Type B pancreatic cell (in vitro differentiated cells): ENCODE measurements at regions not wholly inside any gene's neighbourhood (a gene's known extent, or its start where the extent isn't known, plus 50 kb on each side); places are given as distances from the start of the nearest gene placed in this dataset.

Experiments
- DNase-seq: peaks from one replicate; pipeline ENCODE4 v3.0.0; 2021; ENCODE audit warnings: mixed read lengths; ENCODE audit not compliant: unreplicated experiment; ENCODE audit errors: extremely low spot score
- H3K27ac Mint-ChIP-seq: 2 replicates; pipeline ENCODE4 v1.8.0; 2021; ENCODE audit warnings: mild to moderate bottlenecking, mixed read lengths
- H3K27me3 Mint-ChIP-seq: 2 replicates; pipeline ENCODE4 v1.8.0; 2021; ENCODE audit warnings: mixed read lengths
- H3K36me3 Mint-ChIP-seq: 2 replicates; pipeline ENCODE4 v1.8.0; 2021; ENCODE audit warnings: mixed read lengths
- H3K4me1 Mint-ChIP-seq: one replicate; pipeline ENCODE4 v1.8.0; 2021; ENCODE audit warnings: mixed read lengths; ENCODE audit not compliant: unreplicated experiment
- H3K4me3 Mint-ChIP-seq: 2 replicates; pipeline ENCODE4 v1.8.0; 2021; ENCODE audit warnings: mild to moderate bottlenecking, mixed read lengths
- H3K9me3 Mint-ChIP-seq: 2 replicates; pipeline ENCODE4 v1.8.0; 2021; ENCODE audit warnings: mixed read lengths
- CTCF ChIP-seq: fragments of 200-600 bp; sonication (generic); conservative IDR thresholded peaks from 2 replicates; pipeline ENCODE4 v1.5.0; 2021; ENCODE audit warnings: antibody characterized with exemption, mild to moderate bottlenecking

- no peaks in the 10 kb centered on the region for H3K36me3 Mint-ChIP-seq
- no peaks in the 10 kb centered on the region for H3K9me3 Mint-ChIP-seq
- no peak for TF ChIP-seq CTCF
- DNase-seq: no peak
- H3K27me3 Mint-ChIP-seq: no peaks in the 10 kb centered on the region
- no peak overlapping the region for H3K27ac Mint-ChIP-seq
- no peak overlapping the region for H3K4me3 Mint-ChIP-seq
- H3K4me1 Mint-ChIP-seq: no peaks in the 10 kb centered on the region
These were observed 693.5 kb downstream of the ARHGAP15 start for GRCh38 chr2:143822736-143823135.

DNA sequence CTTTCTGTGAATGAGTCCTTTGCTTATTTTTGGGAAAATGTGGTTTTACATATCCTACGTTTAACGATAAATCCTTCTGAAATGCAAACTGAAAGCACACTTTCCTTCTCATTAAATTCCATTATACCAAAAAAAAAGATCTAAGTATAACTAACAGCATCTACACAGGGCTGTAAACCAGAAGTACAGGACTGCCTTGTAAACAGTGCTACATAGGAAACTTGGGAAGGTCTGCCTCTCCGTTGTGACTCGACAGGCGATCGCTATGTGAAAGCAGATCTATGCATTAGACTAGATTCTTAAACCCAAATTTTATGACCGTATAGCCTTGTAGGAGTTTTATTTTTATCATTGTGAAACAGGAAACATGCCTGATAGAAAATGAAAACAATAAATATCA is 690.5 kb downstream of the ARHGAP15 start:
- H3K4me1 Mint-ChIP-seq: no peaks in the 10 kb centered on the region
- H3K4me3 Mint-ChIP-seq: no peak overlapping the region
- no peaks in the 10 kb centered on the region for H3K27me3 Mint-ChIP-seq
- no peak for TF ChIP-seq CTCF
- no peak for DNase-seq
- no peaks in the 10 kb centered on the region for H3K36me3 Mint-ChIP-seq
- H3K9me3 Mint-ChIP-seq: no peaks in the 10 kb centered on the region
- H3K27ac Mint-ChIP-seq: no peak overlapping the region

- no peak overlapping the region for H3K27ac Mint-ChIP-seq
These were observed 690.0 kb downstream of the ARHGAP15 start for GRCh38 chr2:143819190-143819735.

More at GRCh38 chr2:143819190-143819735, 690.0 kb downstream of the ARHGAP15 start:
- H3K4me3 Mint-ChIP-seq: no peak overlapping the region
- H3K4me1 Mint-ChIP-seq: no peaks in the 10 kb centered on the region
- H3K9me3 Mint-ChIP-seq: no peaks in the 10 kb centered on the region
- no peak for DNase-seq
- H3K36me3 Mint-ChIP-seq: no peaks in the 10 kb centered on the region
- no peak for TF ChIP-seq CTCF
- H3K27me3 Mint-ChIP-seq: no peaks in the 10 kb centered on the region
